Fibroblast of lung (primary cell): ENCODE measurements at regions not wholly inside any gene's neighbourhood (a gene's known extent, or its start where the extent isn't known, plus 50 kb on each side); places are given as distances from the start of the nearest gene placed in this dataset.

Source experiments
- DNase-seq, 2 donors: peaks; one replicate each; pipeline versions ENCODE4 v3.0.0 to v3.0.0-alpha.2; 2010; ENCODE audit warnings: low read depth in 2 of 2
- H2AFZ ChIP-seq: 2 replicates; pipeline ENCODE4 v1.5.1; 2012; ENCODE audit warnings: low read length, control low read depth, inconsistent platforms
- H3K27ac ChIP-seq: 2 replicates; pipeline ENCODE4 v1.5.1; 2011; ENCODE audit warnings: low read length, control low read depth; ENCODE audit not compliant: insufficient read depth
- H3K27me3 ChIP-seq: 2 replicates; pipeline ENCODE4 v1.5.1; 2011; ENCODE audit warnings: mild to moderate bottlenecking, low read length; ENCODE audit not compliant: control insufficient read depth, insufficient read depth
- H3K36me3 ChIP-seq: 2 replicates; pipeline ENCODE4 v1.5.1; 2011; ENCODE audit warnings: low read length; ENCODE audit not compliant: control insufficient read depth, insufficient read depth
- H3K4me1 ChIP-seq: 2 replicates; pipeline ENCODE4 v1.5.1; 2011; ENCODE audit warnings: low read length; ENCODE audit not compliant: control insufficient read depth, insufficient read depth; ENCODE audit errors: extremely low read depth
- H3K4me2 ChIP-seq: 2 replicates; pipeline ENCODE4 v1.5.1; 2011; ENCODE audit warnings: low read length, control low read depth; ENCODE audit not compliant: insufficient read depth; ENCODE audit errors: extremely low read depth
- H3K4me3 ChIP-seq, 4 experiments: fragments of 200-600 bp in 1 of 4; sonication (generic) in 1 of 4; replicated peaks in 1 of 4; 2 replicates each; pipeline ENCODE4 v1.5.1; 2011 to 2016; ENCODE audit warnings: low read length in 4 of 4, low read depth in 3 of 4, mild to moderate bottlenecking in 3 of 4, control low read depth in 2 of 4, inconsistent platforms in 1 of 4, mixed read lengths in 1 of 4; ENCODE audit not compliant: insufficient read depth in 1 of 4; ENCODE audit errors: control extremely low read depth in 1 of 4
- H3K79me2 ChIP-seq: 2 replicates; pipeline ENCODE4 v1.5.1; 2012; ENCODE audit warnings: mild to moderate bottlenecking, low read length, inconsistent platforms; ENCODE audit not compliant: control insufficient read depth, insufficient read depth
- H3K9ac ChIP-seq: 2 replicates; pipeline ENCODE4 v1.5.1; 2011; ENCODE audit warnings: mild to moderate bottlenecking, low read length, control low read depth; ENCODE audit not compliant: insufficient read depth
- H3K9me3 ChIP-seq: 2 replicates; pipeline ENCODE4 v1.5.1; 2012; ENCODE audit warnings: low read depth, low read length; ENCODE audit not compliant: control insufficient read depth, insufficient read depth
- H4K20me1 ChIP-seq: 2 replicates; pipeline ENCODE4 v1.5.1; 2011; ENCODE audit warnings: low read length; ENCODE audit not compliant: control insufficient read depth, insufficient read depth; ENCODE audit errors: extremely low read depth
- CTCF ChIP-seq, 2 donors: IDR thresholded peaks in 1 of 2; conservative IDR thresholded peaks in 1 of 2; 1 replicate in 1 of 2; 2 replicates in 1 of 2; pipeline ENCODE4 v1.5.1; 2011 to 2012; ENCODE audit warnings: low read length in 2 of 2, control low read depth in 1 of 2, inconsistent platforms in 1 of 2, low read depth in 1 of 2, mild to moderate bottlenecking in 1 of 2
- EZH2 ChIP-seq: IDR thresholded peaks from 2 replicates; pipeline ENCODE4 v1.5.1; 2012; ENCODE audit warnings: low read length, control low read depth, mild to moderate bottlenecking; ENCODE audit errors: missing control alignments

GRCh38 chrX:150238632-150239382 is 124.3 kb upstream of the MAMLD1 start:
- TF ChIP-seq EZH2 (no peak), CTCF (conservative IDR thresholded peaks at IDR 0.05 in 1 of 2, IDR thresholded peaks at IDR 0.05 in 1 of 2; ENCODE audit: low read depth in 1 of 2, low read length in 2 of 2) (no peak)

GRCh38 chrX:150239946-150240642 is 123.0 kb upstream of the MAMLD1 start:
- Histone ChIP-seq H3K9me3 (no peaks in the 10 kb centered on the region), H3K36me3 (no peaks in the 10 kb centered on the region), H4K20me1 (no peaks in the 10 kb centered on the region), H3K4me3 (no peak overlapping the region), H2AFZ (no peak overlapping the region), H3K27ac (no peak overlapping the region), H3K9ac (no peak overlapping the region), H3K79me2 (no peaks in the 10 kb centered on the region), H3K4me1 (no peaks in the 10 kb centered on the region), H3K4me2 (no peak overlapping the region), H3K27me3 (no peaks in the 10 kb centered on the region)
- TF ChIP-seq EZH2 (no peak), CTCF (conservative IDR thresholded peaks at IDR 0.05 in 1 of 2, IDR thresholded peaks at IDR 0.05 in 1 of 2; ENCODE audit: low read depth in 1 of 2, low read length in 2 of 2) (no peak)
- DNase-seq: no peak

More at GRCh38 chrX:150238632-150239382, 124.3 kb upstream of the MAMLD1 start:
- Histone ChIP-seq H3K4me1 (no peaks in the 10 kb centered on the region), H3K4me3 (no peak overlapping the region), H2AFZ (no peak overlapping the region), H3K27me3 (no peaks in the 10 kb centered on the region), H4K20me1 (no peaks in the 10 kb centered on the region), H3K27ac (no peak overlapping the region), H3K9ac (no peak overlapping the region), H3K36me3 (no peaks in the 10 kb centered on the region), H3K4me2 (no peak overlapping the region), H3K79me2 (no peaks in the 10 kb centered on the region), H3K9me3 (no peaks in the 10 kb centered on the region)
- no peak for DNase-seq

DNA sequence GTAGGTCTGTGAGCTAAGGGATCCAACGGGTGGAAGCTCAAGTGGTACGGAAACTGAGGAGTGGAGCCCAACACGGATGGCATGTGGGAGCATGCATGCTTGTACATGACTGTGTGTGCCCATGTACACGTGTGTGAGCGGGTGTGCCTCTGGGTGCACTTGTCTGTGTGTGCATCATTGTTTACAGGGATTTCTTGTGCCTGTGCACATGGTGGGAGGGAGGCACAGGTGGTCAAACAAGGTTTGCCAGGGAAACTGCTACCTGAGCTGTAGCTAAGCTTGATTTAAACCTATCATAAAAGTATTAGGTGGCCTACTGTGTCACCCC is 122.5 kb upstream of the MAMLD1 start:
- Histone ChIP-seq H3K27me3 (no peaks in the 10 kb centered on the region), H3K79me2 (no peaks in the 10 kb centered on the region), H3K9me3 (no peaks in the 10 kb centered on the region), H3K36me3 (no peaks in the 10 kb centered on the region), H2AFZ (no peak overlapping the region), H4K20me1 (no peaks in the 10 kb centered on the region), H3K4me1 (no peaks in the 10 kb centered on the region), H3K27ac (no peak overlapping the region), H3K9ac (no peak overlapping the region), H3K4me3 (no peak overlapping the region), H3K4me2 (no peak overlapping the region)
- no peak for DNase-seq
- TF ChIP-seq EZH2 (no peak), CTCF (conservative IDR thresholded peaks at IDR 0.05 in 1 of 2, IDR thresholded peaks at IDR 0.05 in 1 of 2; ENCODE audit: low read depth in 1 of 2, low read length in 2 of 2) (no peak)
